ENCODE measurements at regions not wholly inside any gene's neighbourhood (a gene's known extent, or its start where the extent isn't known, plus 50 kb on each side); places are given as distances from the start of the nearest gene placed in this dataset.

GRCh38 chr4:141840299-141840986, 204.1 kb downstream of the IL15 start:
- intact Hi-C loops (cut with DNase I, micrococcal nuclease), result no loop called here
- H3K4me1 ChIP-seq (ENCODE audit: low read depth), result no peaks in the 10 kb centered on the region
- H3K9me3 ChIP-seq, result no peaks in the 10 kb centered on the region
- DNase-seq (no peak), ATAC-seq (no peak)
- H3K36me3 ChIP-seq (ENCODE audit: low read depth), result no peaks in the 10 kb centered on the region
- no peak overlapping the region for H3K4me3 ChIP-seq
- TF ChIP-seq, protein P1, sequence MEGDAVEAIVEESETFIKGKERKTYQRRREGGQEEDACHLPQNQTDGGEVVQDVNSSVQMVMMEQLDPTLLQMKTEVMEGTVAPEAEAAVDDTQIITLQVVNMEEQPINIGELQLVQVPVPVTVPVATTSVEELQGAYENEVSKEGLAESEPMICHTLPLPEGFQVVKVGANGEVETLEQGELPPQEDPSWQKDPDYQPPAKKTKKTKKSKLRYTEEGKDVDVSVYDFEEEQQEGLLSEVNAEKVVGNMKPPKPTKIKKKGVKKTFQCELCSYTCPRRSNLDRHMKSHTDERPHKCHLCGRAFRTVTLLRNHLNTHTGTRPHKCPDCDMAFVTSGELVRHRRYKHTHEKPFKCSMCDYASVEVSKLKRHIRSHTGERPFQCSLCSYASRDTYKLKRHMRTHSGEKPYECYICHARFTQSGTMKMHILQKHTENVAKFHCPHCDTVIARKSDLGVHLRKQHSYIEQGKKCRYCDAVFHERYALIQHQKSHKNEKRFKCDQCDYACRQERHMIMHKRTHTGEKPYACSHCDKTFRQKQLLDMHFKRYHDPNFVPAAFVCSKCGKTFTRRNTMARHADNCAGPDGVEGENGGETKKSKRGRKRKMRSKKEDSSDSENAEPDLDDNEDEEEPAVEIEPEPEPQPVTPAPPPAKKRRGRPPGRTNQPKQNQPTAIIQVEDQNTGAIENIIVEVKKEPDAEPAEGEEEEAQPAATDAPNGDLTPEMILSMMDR (IDR thresholded peaks at IDR 0.05), result no peak

GRCh38 chr4:141843136-141843535, 206.8 kb downstream of the IL15 start:
- H3K36me3 ChIP-seq (ENCODE audit: low read depth), result no peaks in the 10 kb centered on the region
- H3K9me3 ChIP-seq, result no peaks in the 10 kb centered on the region
- intact Hi-C loops (cut with DNase I, micrococcal nuclease), result no loop called here
- DNase-seq, result no peak
- ATAC-seq, result no peak
- no peak overlapping the region for H3K4me3 ChIP-seq
- no peaks in the 10 kb centered on the region for H3K4me1 ChIP-seq (ENCODE audit: low read depth)
- TF ChIP-seq, protein P1 (IDR thresholded peaks at IDR 0.05), result no peak

- no peak overlapping the region for H3K4me3 ChIP-seq
- intact Hi-C loops (cut with DNase I, micrococcal nuclease), result no loop called here
- no peak for DNase-seq
- no peak for ATAC-seq
- H3K36me3 ChIP-seq (ENCODE audit: low read depth), result no peaks in the 10 kb centered on the region
- H3K9me3 ChIP-seq, result no peaks in the 10 kb centered on the region
- TF ChIP-seq, protein P1 (IDR thresholded peaks at IDR 0.05), result no peak
- no peaks in the 10 kb centered on the region for H3K4me1 ChIP-seq (ENCODE audit: low read depth)
Observed at GRCh38 chr4:141845901-141846300, 209.5 kb downstream of the IL15 start.

DNA sequence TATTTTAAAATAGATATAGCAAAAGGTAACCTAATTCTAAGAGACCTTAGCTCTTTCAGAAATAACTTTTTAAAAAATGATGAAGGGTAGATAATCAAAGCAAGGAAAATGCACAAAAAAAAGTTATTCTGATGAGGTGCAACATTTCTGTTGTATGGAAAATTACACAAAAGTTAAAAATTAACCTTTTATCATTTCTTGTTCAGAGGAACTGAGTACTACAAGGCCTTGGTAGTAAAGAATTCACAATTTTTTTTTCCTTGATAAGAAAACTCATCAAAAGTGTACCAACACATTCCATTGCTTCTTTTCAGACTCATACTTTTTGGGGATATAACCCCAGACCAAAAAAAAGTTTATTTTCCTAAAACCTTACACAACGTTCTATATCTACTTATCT, 213.0 kb downstream of the IL15 start:
- Histone ChIP-seq H3K4me3 (no peak overlapping the region), H3K9me3 (no peaks in the 10 kb centered on the region), H3K36me3 (ENCODE audit: low read depth) (no peaks in the 10 kb centered on the region), H3K4me1 (ENCODE audit: low read depth) (no peaks in the 10 kb centered on the region)
- ATAC-seq (no peak), DNase-seq (no peak)
- intact Hi-C loops (cut with DNase I, micrococcal nuclease), result no loop called here
- TF ChIP-seq, protein P1 (IDR thresholded peaks at IDR 0.05), result no peak

- DNase-seq (no peak), ATAC-seq (no peak)
- Histone ChIP-seq H3K36me3 (ENCODE audit: low read depth) (no peaks in the 10 kb centered on the region), H3K4me1 (ENCODE audit: low read depth) (no peaks in the 10 kb centered on the region), H3K4me3 (no peak overlapping the region), H3K9me3 (no peaks in the 10 kb centered on the region)
- intact Hi-C loops (cut with DNase I, micrococcal nuclease), result no loop called here
- TF ChIP-seq, protein P1 (IDR thresholded peaks at IDR 0.05), result no peak
Observed at GRCh38 chr4:141849778-141850177, 213.4 kb downstream of the IL15 start.
